GM19438 (cell line): ENCODE measurements at regions not wholly inside any gene's neighbourhood (a gene's known extent, or its start where the extent isn't known, plus 50 kb on each side); places are given as distances from the start of the nearest gene placed in this dataset.
A peak's percentile ranks its signal among the peaks of the same experiment; 100 is the strongest.

Experiments
- ATAC-seq: cut with Tn5 transposase; IDR thresholded peaks from one replicate; pipeline ENCODE4 v1.9.1; 2021; ENCODE audit warnings: low read depth; ENCODE audit not compliant: unreplicated experiment

DNA sequence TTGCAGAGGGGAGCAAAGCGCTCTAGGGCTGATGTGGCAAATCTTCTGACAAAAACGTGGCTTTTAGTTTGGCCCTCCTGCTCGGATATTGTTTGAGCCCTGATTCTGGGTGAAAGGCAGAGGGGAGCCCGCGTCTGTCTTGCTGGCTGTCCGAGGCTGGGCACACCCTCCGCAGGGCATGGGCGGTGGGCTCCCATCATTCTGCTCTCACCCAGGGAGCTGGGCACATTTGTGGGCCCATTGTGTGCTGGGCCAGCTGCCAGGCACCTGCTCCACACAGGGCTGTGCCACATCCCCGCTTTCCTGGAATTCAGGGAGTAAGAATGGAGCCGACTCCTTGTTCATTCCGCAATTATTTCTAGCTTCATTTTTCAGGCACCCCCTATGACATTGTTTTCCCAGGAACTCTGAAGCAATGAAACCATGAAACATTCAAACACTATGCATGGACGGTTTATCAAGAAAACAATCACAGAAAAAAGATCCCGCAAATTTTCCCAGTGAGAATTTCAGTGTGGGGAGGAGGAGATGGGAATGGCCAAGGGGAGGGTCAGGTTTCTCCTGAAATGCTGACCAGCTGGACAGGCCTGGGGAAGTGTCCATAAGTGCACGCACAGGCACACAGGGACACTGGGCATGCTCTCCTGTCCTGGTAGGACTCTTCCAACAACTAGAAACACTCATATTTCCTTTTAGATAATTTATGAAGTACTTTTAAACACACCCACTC, 341.1 kb downstream of the CXCL12 start:
- no peak for ATAC-seq

DNA sequence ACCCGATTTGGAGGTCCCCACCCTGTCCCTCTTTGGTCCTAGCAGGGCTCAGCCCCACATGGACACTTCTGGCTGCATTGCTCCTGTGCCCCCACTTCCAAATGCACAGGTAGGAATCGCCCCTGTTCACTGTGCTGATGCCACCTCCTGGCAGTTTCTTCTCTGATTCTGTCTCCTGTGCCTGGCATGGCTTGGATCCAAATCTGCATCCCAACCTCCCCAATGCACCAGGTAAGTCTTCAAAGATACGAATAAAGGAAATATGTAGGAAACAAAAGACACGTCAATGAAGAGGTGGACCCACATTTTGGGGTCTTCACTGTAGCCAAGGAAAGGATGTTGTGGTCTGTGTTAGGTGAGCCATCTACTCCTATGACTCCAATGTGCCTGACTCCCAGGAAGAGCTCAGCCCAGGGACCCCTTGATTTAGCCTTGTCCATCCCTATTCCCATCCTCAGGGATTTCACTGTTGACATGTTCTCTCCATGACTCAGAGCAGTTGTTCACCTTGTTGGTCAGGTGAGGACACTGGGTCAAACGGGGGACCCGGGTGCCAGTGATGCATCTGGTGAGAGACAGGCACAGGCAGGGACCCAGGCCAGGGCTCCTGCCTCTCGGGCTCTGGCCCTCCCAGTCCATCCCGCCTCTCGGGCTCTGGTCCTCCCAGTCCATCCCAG, 341.8 kb downstream of the CXCL12 start:
- ATAC-seq, result no peak

DNA sequence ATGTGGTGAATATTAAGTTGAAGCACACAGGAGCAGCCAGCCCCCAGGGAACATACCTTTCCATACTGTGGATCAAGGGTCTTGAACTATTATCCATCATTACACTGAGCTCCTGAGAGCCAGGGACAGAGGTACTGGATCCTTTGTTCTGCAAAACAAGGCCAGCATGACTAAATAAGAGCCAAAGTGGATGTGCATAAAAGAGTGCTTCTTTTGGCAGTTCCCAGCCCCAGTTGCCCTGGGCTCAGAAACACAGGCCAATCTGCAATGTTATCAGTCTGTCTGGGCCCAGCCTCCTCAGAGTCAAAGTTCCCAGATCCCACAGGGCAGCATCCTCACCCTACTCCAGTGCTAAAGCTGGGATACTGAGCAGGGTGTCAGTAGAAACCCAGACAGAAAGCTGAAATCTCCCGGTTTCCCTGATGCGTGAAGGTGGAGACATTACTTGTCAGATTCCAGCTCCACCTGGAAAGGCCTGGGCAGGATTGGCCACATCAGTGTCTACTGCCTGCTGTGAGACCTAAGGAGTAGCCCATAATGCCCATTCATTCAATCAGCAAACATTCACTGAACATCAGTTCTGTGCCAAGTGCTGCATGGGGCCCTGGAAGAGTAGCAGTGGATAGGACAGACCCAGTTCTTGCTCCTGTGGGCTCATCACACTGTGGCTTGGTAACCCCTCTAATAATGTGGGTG, 342.7 kb downstream of the CXCL12 start:
- no peak for ATAC-seq

DNA sequence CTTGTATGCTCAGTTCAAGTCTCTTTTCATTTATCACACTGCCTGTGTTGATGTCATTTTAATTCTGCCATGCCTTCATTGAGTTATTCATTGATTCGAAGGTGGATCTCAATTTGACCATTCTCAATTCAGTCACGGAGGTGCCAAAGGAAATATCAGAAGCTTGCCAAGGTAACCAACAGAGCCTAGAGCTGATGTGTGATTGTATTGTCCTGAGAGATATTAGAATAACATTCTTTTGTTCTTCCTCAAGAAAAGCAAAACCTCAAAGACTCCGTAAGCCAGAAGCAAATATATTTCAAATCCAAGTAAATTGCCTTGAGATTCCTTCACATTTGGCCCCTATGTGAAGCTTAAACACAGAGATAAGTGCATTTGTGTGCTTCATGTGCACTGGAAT, 345.3 kb downstream of the CXCL12 start:
- no peak for ATAC-seq

DNA sequence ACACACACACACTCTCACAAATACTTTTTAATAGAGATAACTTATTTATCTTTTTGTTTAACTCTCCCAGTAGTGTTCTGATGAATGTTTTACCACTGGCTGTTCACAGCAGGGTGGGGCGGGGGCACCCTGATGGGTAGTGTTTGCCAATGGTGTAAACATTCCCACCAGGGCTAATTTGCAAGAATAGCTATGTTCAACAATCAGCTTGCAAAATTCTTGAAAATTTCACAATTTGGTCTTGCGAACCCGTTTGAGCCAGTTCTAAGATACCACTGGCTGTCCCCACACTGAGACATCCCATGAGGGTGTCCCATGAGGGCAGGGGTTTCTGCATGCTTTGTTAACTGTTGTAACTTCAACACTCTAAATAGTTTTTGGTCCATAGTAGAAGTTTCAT, 348.5 kb downstream of the CXCL12 start:
- no peak for ATAC-seq

DNA sequence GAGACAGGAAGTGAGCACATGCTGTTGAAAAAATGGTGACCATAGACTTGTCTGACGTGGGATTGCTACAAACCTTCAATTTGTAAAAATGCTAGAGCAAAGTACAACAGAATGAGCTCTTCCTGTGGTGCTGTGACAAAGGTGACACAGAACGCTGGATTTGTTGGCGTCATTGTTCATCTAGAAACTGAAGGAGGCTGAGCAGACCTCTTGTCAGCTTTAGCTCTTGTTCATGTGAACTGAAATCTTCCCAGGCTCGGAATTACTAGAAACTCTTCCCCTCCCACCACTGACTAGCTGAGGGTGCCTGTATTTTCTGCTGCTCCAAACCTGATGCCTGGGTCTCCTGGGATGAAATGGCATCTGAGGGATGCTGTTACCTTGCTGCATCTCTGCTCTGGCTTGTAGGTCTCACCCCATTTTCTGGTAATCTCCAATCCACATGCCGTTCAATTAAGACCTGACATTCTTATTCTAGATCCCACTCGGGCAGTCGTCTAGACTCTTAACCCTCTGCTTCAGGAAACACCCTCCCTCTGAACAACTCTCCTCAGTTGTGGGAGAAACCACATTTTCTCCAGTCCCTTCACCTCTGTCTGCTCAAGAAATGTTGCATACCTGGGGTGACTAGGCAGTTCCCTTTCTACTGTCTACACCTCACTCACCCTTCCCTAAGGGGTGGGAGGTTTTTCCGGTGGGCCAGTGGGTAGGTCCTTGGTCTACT, 349.3 kb downstream of the CXCL12 start:
- ATAC-seq, result no peak

DNA sequence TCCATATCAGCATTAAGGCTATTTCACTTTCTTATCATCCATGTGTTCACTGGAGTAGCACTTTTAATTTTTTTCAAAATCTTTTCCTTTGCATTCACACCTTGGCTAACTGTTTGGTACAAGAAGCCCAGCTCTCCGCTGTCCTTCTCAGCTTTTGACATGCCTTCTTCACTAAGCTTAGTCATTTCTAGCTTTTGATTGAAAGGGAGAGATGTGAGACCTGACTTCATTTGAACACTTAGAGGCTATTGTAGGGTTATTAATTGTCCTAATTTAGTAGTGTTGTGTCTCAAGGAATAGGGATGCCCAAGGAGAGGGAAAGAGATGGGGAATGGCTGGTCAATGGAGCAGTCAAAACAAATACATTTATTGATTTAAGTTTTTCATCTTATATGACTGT, 350.0 kb downstream of the CXCL12 start:
- ATAC-seq, result no peak

DNA sequence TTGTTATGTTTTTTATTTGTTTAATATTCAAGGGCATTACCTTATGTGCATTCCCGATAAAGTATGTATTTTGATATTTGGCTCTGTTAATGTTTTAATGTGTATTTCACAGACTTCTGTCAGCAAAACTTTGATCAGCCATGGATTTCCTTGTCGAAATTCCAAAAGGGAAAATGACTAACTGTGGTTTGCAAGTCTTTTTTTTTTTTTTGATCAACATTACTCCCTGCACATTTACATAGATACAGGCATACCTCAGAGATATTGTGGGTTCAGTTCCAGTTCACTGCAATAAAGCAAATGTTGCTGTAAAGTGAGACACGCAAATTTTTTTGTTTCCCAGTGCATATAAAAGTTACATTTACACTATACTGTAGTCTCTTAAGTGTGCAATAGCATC, 351.9 kb downstream of the CXCL12 start:
- ATAC-seq, result no peak

DNA sequence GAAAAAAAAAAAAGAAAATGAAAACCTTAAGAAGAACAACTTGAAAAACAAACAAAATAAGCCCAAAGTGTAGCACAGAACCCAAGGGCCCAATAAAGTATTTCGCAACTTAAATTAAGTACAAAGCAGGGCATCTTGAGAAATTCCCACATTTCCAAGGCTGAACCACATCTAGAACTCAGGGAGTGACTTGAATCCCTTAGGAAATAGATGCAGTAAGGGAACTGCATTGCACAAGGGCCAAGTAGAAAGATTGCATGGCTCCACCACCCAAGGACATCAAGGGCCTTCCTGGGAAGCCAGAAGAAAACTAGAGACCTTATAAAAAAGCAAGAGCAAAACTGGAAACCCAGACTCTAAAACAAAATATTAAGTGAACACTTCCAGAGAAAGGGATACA, 352.7 kb downstream of the CXCL12 start:
- ATAC-seq, result no peak

DNA sequence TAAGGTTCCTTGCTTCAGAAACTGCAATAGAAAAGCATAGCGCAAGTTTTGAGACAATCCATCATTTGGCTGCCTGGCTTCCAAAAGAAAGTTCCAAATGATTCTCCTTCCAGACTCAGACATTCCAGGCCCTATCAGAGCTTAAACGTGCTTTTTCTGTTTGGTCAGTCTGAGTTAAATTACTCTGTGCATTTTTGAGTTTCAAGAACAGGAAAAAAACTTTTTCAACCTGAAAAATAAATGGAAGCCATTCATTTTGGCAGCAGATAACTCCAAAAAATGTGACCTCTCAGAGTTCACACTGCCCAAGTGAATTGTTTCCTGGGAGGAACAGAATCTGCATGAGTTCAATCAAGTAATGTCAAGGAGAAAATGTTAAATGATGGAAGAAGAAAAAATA, 354.2 kb downstream of the CXCL12 start:
- no peak for ATAC-seq

DNA sequence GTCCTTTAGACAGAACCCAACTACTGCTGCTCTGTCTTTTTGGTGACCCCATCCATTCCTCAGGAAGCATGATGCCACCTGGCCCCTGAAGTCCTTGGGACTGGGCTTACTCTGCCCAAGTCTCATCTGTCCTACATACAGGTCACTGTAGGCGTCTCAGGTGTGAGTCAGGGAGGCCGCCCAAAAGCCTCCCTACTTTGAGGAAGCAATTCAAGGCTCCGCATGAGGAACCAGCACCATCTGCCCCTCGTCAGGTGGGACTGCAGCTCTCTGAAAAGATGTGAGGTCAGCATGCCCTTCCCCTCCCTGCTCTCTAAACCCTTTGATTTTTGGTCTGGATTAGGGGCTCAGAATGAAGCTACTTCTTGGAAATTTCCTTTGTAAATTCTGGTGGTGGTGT, 354.8 kb downstream of the CXCL12 start:
- peak; percentile 68 for ATAC-seq

DNA sequence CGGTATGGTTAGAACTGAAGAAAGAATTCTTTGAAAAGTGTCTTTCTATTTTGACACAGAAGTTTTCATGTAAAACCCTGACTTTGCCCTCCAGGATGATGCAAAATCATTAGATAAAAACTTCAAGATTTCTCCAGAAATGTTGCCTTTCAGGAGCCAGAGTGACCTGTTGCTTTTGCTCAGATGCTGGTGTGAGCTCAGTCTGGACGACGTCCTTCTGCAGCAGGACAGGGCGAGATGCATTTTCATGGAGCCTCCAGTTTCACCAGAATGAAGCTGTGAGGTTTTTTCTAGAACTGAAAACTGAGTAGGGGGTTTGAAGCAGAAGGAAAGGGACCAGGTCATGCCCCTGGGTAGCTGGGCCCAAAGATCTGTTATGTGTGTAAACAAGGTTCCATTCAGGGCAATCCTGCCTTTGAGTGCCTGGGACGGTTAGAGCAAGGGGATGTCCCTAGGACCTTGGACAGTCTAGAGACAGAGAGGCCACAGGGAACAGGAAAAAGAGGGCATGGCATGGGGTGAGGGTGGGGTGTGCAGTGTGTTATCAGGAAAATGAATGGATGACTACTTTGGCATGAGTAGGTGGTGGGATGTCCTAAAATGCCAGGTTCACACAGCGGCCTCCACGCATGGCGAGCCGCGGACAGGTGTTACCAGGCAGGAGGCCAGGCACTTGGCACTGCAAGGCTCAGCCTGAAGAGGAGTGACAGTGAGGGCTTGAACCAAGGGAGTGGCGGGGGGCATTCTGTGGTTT, 356.3 kb downstream of the CXCL12 start:
- ATAC-seq, result no peak

DNA sequence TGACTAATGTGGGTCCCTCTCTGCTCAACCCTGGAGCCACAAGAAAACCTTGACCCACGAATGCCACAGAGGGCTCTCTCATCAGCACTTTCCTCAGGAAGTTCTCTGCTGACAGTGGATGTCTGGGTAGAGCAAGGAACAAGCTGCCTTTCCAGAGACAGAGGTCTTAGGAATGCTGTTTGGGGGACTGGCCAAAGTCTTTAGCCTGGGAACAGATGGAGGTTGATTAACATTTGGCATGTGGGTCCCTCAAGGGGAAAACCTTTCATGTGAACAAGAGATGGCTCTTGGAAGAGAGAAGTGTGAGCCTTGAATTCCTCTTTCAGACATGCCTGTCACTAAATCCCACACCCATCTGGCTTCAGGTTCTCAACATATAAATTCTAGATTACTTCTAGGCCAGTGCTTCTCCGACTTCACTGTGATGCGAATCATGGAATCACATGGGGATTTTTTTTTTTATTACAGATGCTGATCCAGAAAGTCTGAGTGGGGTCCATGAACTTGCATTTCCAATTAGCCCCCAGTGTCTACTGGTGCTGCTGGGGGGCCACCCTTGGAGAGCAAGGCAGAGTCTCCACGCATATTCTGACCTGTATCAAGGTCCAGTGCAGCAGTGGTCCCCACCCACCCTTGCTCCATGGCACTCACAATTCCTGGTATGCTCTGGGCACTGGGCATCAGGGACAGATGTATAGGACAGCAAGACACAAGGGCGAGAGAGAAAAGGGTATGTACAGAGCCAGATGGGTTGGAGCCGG, 360.4 kb downstream of the CXCL12 start:
- no peak for ATAC-seq

DNA sequence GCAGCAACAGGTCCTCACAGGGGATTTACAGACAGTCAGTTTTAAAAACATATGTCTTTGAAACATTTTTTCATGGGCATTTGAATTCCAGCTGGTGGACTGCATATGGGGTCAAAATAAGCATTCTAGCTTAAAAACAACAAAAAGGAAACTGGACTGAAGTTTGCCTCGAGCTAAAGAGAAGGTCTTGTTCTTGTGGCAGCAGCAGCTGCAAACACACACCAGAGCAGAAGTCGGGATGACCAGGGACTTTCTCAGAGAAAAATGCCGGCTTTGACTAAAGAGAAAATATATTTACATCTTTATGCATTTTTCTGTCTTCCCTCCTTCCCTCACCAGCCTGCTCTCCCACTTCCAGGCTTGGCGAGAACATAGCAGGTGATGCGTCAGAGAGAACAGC, 361.4 kb downstream of the CXCL12 start:
- ATAC-seq, result no peak

DNA sequence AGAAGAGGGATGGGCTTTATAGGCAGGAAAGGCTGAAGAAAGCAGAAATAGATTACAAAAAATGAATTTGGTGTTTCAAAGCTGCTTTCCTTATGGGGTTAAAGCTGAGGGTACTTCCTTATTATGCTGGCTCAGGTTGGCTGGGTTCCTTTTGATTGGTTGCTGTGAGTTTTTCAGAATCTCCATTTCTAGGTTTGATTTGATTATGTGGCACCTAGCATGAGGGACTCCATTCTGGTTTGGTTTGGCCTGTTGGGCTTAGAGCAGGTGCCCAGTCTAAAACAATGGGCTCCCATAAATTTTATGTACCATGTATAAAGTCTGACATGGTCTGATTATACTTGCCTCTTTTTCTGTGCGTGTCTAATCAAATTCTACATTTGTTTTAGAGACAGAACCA, 362.7 kb downstream of the CXCL12 start:
- no peak for ATAC-seq

DNA sequence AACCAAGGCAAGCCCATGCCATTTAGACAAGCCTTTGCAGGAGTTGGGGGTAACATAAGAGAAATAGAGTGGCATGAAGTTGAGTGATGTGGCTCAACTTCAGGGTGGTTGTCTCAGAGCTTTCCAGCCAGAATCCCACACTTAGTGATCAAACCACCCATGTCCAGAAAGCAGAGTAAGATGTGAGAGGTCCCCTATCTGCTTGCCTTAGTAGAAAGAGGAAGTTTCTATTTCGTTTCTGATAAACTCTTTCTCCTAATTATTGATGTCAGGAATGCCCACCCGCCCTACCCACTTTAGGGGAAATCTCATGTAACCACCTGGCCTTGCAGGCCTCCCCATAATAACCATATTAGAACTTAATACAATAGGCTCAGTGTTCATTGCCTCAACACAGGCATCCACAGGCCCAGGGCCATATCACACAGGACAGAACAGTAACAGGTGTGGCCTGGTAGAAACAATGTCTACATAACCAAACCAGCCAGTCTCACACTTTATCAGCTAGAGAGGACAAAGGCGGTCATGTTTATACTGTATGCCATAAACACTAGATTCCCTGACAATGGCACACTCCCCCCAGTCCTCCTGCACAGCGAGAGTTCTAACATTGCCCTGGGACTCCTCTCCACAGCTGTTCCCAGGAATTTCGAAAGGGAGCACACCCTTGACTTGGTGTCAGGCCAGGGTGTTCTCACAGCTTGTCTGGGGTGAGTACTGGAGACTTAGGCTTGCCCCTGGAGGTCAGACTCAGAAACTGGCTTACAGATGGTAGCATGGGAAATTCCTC, 364.4 kb downstream of the CXCL12 start:
- ATAC-seq, result no peak

DNA sequence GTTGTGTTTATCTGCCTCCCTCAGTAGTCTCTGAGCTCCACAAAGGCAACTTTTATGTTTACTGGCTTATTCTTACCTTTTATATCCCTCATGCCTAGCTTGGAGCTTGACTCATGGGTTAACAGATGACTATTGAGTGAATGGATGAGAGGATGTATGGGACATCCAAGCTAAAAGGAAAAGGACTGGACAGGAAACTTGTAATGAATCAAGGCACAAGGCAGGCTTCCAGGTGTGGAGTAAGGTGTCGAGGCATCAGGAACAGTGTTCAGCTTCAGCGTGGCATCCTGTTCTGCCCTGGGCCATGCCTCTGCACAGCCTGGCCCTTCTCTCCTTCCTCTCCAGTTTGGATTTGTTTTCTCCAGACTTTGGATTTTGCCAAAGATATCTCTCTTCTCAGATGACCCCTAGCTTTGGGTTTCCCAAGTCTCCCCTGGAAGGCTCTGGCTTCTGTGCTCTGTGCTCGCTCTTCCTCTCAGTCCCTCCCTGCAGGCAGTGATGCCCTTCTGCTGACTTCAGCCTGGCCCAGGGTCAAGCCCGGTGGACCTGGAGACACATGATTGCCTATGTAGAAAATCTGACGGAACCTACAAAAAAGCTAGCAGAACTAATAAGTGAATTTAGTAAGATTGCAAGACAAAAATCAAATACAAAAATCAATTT, 367.3 kb downstream of the CXCL12 start:
- ATAC-seq, result no peak
